Upper lobe of right lung (tissue), 1 donor: ENCODE measurements at regions not wholly inside any gene's neighbourhood (a gene's known extent, or its start where the extent isn't known, plus 50 kb on each side); places are given as distances from the start of the nearest gene placed in this dataset.

Experiments used
- ATAC-seq: fragments of 200-7000 bp; cut with Tn5 transposase; one replicate; pipeline ENCODE4 v1.9.1; 2020; ENCODE audit warnings: mild to moderate bottlenecking, moderate library complexity
- DNase-seq: peaks from one replicate; pipeline ENCODE4 v3.0.0-alpha.2; 2020
- H3K27ac ChIP-seq: fragments of 200-600 bp; one replicate; pipeline ENCODE4 v1.8.0; 2022
- H3K27me3 ChIP-seq: fragments of 200-600 bp; one replicate; pipeline ENCODE4 v1.8.0; 2022; ENCODE audit warnings: mild to moderate bottlenecking
- H3K36me3 ChIP-seq: fragments of 200-600 bp; one replicate; pipeline ENCODE4 v1.8.0; 2022
- H3K4me1 ChIP-seq: fragments of 200-600 bp; one replicate; pipeline ENCODE4 v1.8.0; 2022
- H3K4me3 ChIP-seq: fragments of 200-600 bp; one replicate; pipeline ENCODE4 v1.8.0; 2022; ENCODE audit warnings: mild to moderate bottlenecking
- H3K9me3 ChIP-seq: fragments of 200-600 bp; one replicate; pipeline ENCODE4 v1.8.0; 2022
- intact Hi-C: fragments of 100-400 bp; cut with DNase I; formaldehyde crosslinking; loops from one replicate; pipeline ENCODE4 v1.11.0; 2022
- TF ChIP-seq, protein P1 (sequence below): fragments of 200-600 bp; IDR thresholded peaks from one replicate; pipeline ENCODE4 v1.8.0; 2022; ENCODE audit warnings: antibody characterized with exemption
- donor health status: DM: no; HTN: yes; CAD: no; lungs with severe emphysema.

DNA sequence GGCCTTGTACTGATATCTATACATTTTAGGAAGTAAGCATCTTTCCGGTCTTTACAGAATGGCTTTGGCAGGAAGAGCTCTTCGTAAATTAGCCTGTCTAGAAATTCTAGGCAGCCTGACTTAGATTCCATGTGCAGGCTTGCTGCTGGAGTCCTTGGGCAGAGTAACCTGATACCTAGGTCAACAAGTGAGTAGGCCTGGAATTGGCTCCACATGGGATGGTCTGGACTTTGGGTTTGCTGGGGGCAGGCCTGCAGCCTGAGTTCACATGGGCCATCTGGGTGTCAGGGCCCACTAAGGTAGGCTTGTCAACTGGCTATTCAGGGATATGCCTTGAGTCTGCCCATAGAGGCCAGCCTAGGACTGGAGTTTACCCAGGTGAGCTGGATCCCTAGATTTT, 59.6 kb upstream of the CYYR1 start:
- intact Hi-C loops, result no loop called here
- TF ChIP-seq, protein P1, sequence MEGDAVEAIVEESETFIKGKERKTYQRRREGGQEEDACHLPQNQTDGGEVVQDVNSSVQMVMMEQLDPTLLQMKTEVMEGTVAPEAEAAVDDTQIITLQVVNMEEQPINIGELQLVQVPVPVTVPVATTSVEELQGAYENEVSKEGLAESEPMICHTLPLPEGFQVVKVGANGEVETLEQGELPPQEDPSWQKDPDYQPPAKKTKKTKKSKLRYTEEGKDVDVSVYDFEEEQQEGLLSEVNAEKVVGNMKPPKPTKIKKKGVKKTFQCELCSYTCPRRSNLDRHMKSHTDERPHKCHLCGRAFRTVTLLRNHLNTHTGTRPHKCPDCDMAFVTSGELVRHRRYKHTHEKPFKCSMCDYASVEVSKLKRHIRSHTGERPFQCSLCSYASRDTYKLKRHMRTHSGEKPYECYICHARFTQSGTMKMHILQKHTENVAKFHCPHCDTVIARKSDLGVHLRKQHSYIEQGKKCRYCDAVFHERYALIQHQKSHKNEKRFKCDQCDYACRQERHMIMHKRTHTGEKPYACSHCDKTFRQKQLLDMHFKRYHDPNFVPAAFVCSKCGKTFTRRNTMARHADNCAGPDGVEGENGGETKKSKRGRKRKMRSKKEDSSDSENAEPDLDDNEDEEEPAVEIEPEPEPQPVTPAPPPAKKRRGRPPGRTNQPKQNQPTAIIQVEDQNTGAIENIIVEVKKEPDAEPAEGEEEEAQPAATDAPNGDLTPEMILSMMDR, result no peak

DNA sequence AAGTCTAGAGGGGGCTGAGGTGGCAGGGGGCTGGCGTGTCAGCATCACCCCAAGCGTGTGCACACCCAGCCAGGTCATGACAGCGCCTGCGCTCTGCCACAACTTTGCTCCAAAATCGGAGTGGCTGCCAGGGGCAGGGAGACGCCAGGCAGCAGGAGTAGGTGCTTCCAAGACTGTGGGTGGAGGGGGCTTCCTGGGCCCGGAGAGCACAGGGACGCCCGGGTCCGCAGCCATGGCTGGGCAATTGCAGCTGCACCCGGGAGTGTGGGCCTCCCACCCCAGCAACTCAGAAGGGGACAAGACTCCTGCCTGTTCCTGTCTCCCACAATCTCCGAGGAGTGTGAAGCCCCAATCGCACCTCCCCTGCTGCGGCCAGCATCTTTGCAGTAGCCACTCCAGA, 53.1 kb upstream of the CYYR1 start:
- no peaks in the 10 kb centered on the region for H3K4me1 ChIP-seq
- H3K9me3 ChIP-seq, result no peaks in the 10 kb centered on the region
- H3K27me3 ChIP-seq, result no peaks in the 10 kb centered on the region
- no peak overlapping the region for H3K27ac ChIP-seq
- H3K36me3 ChIP-seq, result no peaks in the 10 kb centered on the region
- ATAC-seq (no peak), DNase-seq (no peak)
- no peak overlapping the region for H3K4me3 ChIP-seq
- intact Hi-C loops, result no loop called here
- TF ChIP-seq, protein P1, result no peak

More for the DNA sequence above, 59.6 kb upstream of the CYYR1 start:
- ATAC-seq, result no peak
- Histone ChIP-seq H3K4me3 (no peak overlapping the region), H3K4me1 (no peaks in the 10 kb centered on the region), H3K27ac (no peak overlapping the region), H3K9me3 (peaks cover 6% of the 10 kb centered on the region), H3K27me3 (no peaks in the 10 kb centered on the region), H3K36me3 (no peaks in the 10 kb centered on the region)
- DNase-seq, result no peak

DNA sequence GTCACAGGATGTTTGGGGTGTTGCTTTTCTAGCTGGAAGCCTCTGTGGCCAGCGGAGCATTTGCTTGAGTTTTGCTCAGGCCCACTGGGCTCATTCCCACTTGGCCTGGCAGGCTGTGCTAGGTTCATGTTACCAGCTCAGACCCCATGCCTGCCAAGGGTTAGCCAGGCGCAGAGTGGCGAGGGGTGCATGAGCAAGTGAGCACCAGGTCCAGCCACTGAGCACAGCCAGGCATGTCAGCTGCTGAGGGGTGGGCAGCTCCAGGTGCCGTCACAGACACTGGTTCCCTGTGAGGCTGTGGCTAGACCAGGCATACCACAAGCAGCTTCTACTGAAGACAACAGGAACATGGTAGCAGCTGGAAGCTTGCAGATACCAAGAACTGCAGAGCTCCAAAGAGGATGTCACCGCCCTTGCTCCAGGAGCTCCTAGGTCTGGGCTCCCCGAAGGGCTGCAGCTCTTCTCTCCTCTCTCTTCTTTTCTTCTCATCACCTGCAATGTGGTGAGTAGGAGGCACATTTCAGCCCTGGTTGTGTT, 52.0 kb upstream of the CYYR1 start:
- Histone ChIP-seq H3K9me3 (no peaks in the 10 kb centered on the region), H3K4me1 (no peaks in the 10 kb centered on the region), H3K36me3 (no peaks in the 10 kb centered on the region), H3K27ac (no peak overlapping the region), H3K27me3 (no peaks in the 10 kb centered on the region), H3K4me3 (no peak overlapping the region)
- no peak for DNase-seq
- TF ChIP-seq, protein P1, result no peak
- intact Hi-C loops, result no loop called here
- no peak for ATAC-seq
